ENCODE measurements at regions not wholly inside any gene's neighbourhood (a gene's known extent, or its start where the extent isn't known, plus 50 kb on each side); places are given as distances from the start of the nearest gene placed in this dataset.
"Not testable (repeated sequence)": the region's sequence is repeated elsewhere in the genome, so short reads cannot be mapped to it uniquely, and the experiment has no call there.

- no peak for DNase-seq
Observed at GRCh38 chr13:67489016-67489415, 258.9 kb upstream of the PCDH9 start.

DNA sequence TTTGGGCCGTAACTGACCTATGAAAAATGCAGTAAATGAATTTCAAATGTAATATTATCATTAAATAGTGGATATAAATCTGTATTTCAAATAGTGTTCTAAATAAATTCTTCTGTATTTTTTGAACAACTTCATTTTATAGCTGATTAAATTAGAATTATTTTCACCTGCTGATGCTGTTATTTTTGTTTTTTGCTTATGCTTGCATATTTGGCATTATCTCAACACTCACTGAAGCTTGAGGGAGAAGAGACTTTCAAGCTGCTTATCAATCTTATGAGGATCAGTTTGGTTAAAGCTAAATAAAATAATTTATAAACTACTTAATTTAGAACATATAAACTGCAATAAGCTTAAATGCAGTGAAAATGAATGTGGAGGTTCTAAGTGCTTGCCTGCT is 251.3 kb upstream of the PCDH9 start:
- no peak for DNase-seq

DNA sequence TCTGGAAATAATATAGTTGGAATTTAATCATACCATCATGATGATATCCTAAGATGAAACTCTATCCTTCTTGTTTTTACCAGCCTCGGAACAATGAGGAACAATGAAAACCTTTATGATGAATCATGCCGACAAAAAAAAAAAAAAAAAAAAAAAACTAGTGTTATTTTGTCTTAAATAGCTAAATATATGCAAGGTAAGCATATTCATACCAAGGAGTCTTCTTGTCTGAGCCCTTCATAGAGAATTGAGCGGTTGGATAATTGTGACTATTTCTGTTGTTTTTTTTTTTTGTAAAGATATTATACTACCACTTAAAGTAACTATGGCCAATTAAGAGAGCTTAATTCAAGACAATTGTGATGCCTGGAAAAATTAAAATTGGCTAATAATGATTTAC is 244.0 kb upstream of the PCDH9 start:
- no peak for DNase-seq

GRCh38 chr13:67469623-67470022 is 239.5 kb upstream of the PCDH9 start:
- DNase-seq, result no peak

GRCh38 chr13:67466569-67466968 is 236.4 kb upstream of the PCDH9 start:
- DNase-seq, result no peak

GRCh38 chr13:67464154-67464553 is 234.0 kb upstream of the PCDH9 start:
- no peak for DNase-seq

DNA sequence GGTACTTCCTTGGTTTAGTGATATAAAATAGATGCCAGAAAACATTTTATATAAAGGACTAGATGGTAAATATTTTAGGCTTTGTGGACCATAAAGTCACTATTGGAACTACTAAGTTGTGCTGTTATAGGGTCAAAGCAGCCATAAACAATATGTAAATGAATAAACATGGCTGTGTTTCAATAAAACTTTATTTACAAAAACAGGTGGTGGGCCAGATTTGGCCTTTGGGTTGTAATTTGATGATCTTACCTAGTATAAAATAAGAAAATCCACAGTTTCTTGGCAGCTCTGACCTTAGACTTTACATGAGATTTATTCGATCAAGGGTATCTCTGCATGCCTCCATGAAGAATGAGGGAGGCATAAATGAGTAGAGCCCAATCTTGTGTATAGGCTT is 232.0 kb upstream of the PCDH9 start:
- DNase-seq, result no peak

DNA sequence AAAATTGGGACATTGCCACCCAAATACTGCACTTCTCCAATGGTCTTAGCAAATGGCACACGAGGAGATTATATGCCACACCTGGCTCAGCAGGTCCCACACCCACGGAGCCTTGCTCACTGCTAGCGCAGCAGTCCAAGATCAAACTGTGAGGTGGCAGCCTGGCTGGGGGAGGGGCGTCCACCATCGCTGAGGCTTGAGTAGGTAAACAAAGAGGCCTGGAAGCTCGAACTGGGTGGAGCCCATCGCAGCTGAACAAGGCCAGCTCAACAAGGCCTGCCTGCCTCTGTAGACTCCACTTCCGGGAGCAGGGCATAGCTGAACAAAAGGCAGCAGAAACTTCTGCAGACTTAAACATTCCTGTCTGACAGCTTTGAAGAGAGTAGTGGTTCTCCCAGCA is 222.4 kb upstream of the PCDH9 start:
- DNase-seq, result not testable (repeated sequence)

DNA sequence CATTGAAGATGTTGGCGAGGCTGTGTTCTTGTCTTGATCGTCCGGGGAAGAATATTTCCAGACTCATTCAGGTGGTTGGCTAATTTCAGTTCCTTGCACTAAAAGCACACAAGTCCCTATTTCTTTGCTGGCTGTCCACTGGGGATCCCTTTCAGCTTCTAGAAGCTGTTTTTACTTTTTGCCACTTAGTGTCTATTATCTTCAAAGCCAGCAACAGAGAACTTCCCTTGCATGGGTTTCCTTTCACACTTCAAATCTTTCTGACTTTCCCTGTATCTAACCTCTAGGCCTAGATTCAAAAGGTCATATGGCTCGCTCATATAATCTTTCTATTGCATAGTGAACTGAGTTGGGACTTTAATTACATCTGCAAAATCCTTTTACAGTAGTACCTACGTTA is 215.3 kb upstream of the PCDH9 start:
- DNase-seq, result no peak

DNA sequence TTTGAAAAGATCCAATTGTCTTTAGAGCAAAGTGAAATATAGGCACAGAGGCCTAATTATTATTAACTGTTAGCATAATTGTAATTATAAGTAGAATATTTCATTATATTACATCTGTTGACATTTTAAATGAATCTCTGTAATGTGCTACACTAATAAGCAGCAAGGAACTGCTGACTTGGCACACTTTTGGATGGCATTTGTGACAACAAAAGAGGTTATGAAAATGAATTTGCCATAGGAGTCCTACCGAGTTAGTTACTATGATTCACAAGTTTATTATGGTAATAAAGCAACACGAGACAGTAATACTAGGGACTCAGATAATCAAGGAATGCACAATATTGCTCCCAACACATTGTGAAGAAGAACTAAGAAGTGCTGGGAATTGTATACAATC is 213.8 kb upstream of the PCDH9 start:
- no peak for DNase-seq

DNA sequence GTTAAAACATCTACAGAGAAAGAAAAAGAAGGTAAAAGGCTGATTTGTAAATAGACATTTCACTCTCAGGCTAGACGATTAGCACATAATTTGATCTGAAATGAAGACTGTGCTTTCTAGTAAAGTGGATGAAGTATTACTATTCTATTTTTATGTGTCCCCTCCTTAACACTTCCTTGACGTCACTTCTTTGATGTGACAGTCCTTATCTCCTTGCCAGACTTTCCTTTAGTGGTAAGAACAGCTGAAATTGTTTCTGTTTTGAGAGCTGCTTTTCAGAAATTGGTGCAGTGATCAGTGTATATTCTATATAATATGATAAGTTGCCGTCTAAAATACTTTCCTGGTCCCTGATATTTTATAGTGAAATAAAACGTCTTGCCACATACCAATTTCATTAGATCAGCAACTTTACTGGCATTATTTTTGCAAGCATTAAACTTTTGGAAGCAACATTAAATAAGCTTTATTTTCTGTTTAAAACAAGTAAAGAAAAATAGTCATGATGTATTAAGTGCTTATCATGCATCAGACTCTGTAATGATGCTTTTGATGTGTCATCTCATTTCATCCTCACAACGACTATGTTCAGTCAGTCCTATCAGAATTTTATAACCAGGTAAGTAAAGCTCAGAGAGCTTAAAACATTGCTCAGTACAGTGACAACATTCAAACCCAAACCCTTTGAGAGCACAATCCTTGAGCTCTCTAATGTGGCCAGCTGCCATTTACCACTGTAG is 210.3 kb upstream of the PCDH9 start:
- no peak for DNase-seq

DNA sequence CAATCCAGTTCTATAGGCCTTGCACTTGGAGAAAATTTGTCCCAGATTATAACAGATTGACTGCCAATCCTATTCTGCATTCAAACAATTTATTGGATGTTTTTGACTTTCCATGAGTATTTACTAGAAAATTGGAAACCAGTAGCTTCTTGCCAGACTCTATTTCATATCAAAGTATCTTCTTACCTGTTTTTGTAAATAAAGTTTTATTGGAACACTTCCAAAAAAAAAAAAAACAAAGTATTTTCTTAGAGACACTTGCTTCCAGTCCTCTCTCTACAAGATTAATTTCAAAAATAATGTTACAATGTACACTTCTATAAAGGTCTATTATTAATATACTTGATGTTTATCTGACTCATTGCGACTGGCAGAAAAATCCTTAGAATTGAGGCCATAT is 209.2 kb upstream of the PCDH9 start:
- DNase-seq, result no peak

- no peak for DNase-seq
Observed at GRCh38 chr13:67438465-67438864, 208.3 kb upstream of the PCDH9 start.

- DNase-seq, result no peak
Observed at GRCh38 chr13:67437244-67437643, 207.1 kb upstream of the PCDH9 start.

GRCh38 chr13:67421475-67421874 is 191.3 kb upstream of the PCDH9 start:
- no peak for DNase-seq

- DNase-seq, result no peak
Observed at GRCh38 chr13:67416047-67416925, 186.2 kb upstream of the PCDH9 start.

DNA sequence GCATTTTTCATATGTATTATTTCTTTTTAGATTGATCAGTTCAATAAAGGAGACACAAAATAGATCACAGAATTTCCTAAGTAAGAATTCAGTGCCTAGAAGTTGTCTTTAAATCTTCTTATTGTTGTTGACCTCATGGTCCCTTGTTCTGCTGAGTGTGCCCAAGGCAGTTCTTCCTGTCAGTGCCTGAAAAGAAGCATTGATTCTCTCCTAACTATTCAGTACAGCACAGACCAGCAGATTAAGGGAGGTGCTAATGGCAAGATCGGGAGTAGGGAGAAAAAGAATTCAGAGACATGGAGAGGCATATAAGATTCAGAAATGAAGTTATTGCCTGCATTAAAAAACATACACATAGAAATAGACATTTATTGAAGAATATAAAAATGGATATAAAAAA is 180.5 kb upstream of the PCDH9 start:
- no peak for DNase-seq

- DNase-seq, result no peak
Observed at GRCh38 chr13:67408798-67409197, 178.7 kb upstream of the PCDH9 start.

GRCh38 chr13:67402546-67402945 is 172.4 kb upstream of the PCDH9 start:
- DNase-seq, result no peak

- no peak for DNase-seq
Observed at GRCh38 chr13:67395577-67395976, 165.4 kb upstream of the PCDH9 start.

- DNase-seq, result no peak
Observed at GRCh38 chr13:67392014-67392413, 161.9 kb upstream of the PCDH9 start.

GRCh38 chr13:67390462-67391086 is 160.4 kb upstream of the PCDH9 start:
- no peak for DNase-seq

- DNase-seq, result no peak
Observed at GRCh38 chr13:67389171-67389570, 159.0 kb upstream of the PCDH9 start.
